OCI-M2 (cell line): ENCODE measurements at regions not wholly inside any gene's neighbourhood (a gene's known extent, or its start where the extent isn't known, plus 50 kb on each side); places are given as distances from the start of the nearest gene placed in this dataset.

Experiments used
- DNase-seq: peaks from one replicate; lab custom pipeline; 2025; ENCODE audit not compliant: unreplicated experiment; lab: John Stamatoyannopoulos, UW

GRCh38 chr11:70808686-70809375 is 410.5 kb downstream of the CTTN start:
- no peak for DNase-seq

- DNase-seq: no peak
These were observed 411.8 kb downstream of the CTTN start for GRCh38 chr11:70810133-70810532.

GRCh38 chr11:70810681-70811080 is 412.4 kb downstream of the CTTN start:
- DNase-seq: no peak

GRCh38 chr11:70811483-70811882 is 413.2 kb downstream of the CTTN start:
- DNase-seq: no peak

- no peak for DNase-seq
These were observed 413.6 kb downstream of the CTTN start for GRCh38 chr11:70811915-70812314.

- no peak for DNase-seq
These were observed 414.1 kb downstream of the CTTN start for GRCh38 chr11:70812472-70812871.

- no peak for DNase-seq
These were observed 415.3 kb downstream of the CTTN start for GRCh38 chr11:70813651-70814050.

- no peak for DNase-seq
These were observed 417.1 kb downstream of the CTTN start for GRCh38 chr11:70815485-70815832.

GRCh38 chr11:70816156-70816678 is 417.9 kb downstream of the CTTN start:
- DNase-seq: no peak

GRCh38 chr11:70818351-70818750 is 420.0 kb downstream of the CTTN start:
- no peak for DNase-seq

- no peak for DNase-seq
These were observed 420.7 kb downstream of the CTTN start for GRCh38 chr11:70819022-70819421.

GRCh38 chr11:70820311-70820710 is 422.0 kb downstream of the CTTN start:
- no peak for DNase-seq

- no peak for DNase-seq
These were observed 422.4 kb downstream of the CTTN start for GRCh38 chr11:70820712-70821111.

- no peak for DNase-seq
These were observed 425.4 kb downstream of the CTTN start for GRCh38 chr11:70823771-70824170.

GRCh38 chr11:70824605-70825245 is 426.4 kb downstream of the CTTN start:
- no peak for DNase-seq

- no peak for DNase-seq
These were observed 426.4 kb downstream of the SHANK2 start for GRCh38 chr11:70825893-70826540.

- no peak for DNase-seq
These were observed 425.6 kb downstream of the SHANK2 start for GRCh38 chr11:70826541-70827335.

- no peak for DNase-seq
These were observed 423.7 kb downstream of the SHANK2 start for GRCh38 chr11:70828593-70829082.

GRCh38 chr11:70829134-70829885 is 423.1 kb downstream of the SHANK2 start:
- DNase-seq: no peak

GRCh38 chr11:70829886-70830272 is 422.5 kb downstream of the SHANK2 start:
- DNase-seq: no peak

- no peak for DNase-seq
These were observed 419.4 kb downstream of the SHANK2 start for GRCh38 chr11:70833011-70833410.
